ENCODE measurements at regions not wholly inside any gene's neighbourhood (a gene's known extent, or its start where the extent isn't known, plus 50 kb on each side); places are given as distances from the start of the nearest gene placed in this dataset.

- ATAC-seq (no peak), DNase-seq (no peak)
- no peak overlapping the region for H3K27ac Mint-ChIP-seq
- H3K9me3 Mint-ChIP-seq (ENCODE audit: insufficient read depth) = peaks cover 9% of the 10 kb centered on the region
- CTCF ChIA-PET = no interaction called here
- H3K27me3 Mint-ChIP-seq (ENCODE audit: low read depth) = no peaks in the 10 kb centered on the region
- no peak overlapping the region for H3K4me3 Mint-ChIP-seq
- POLR2A ChIA-PET = no interaction called here
- no peaks in the 10 kb centered on the region for H3K4me1 Mint-ChIP-seq (ENCODE audit: low read depth)
- no peaks in the 10 kb centered on the region for H3K36me3 Mint-ChIP-seq (ENCODE audit: low read depth)
Observed at GRCh38 chr6:68476611-68477010, 158.5 kb upstream of the ADGRB3 start.

- Mint-ChIP-seq H3K36me3 (ENCODE audit: low read depth) (no peaks in the 10 kb centered on the region), H3K27me3 (ENCODE audit: low read depth) (no peaks in the 10 kb centered on the region), H3K27ac (no peak overlapping the region), H3K9me3 (ENCODE audit: insufficient read depth) (peaks cover 9% of the 10 kb centered on the region), H3K4me3 (no peak overlapping the region), H3K4me1 (ENCODE audit: low read depth) (no peaks in the 10 kb centered on the region)
- ATAC-seq (no peak), DNase-seq (no peak)
- CTCF ChIA-PET = no interaction called here
- POLR2A ChIA-PET = no interaction called here
Observed at GRCh38 chr6:68473433-68474210, 161.5 kb upstream of the ADGRB3 start.

GRCh38 chr6:68468244-68468884, 166.7 kb upstream of the ADGRB3 start:
- Mint-ChIP-seq H3K4me3 (no peak overlapping the region), H3K4me1 (ENCODE audit: low read depth) (no peaks in the 10 kb centered on the region), H3K27me3 (ENCODE audit: low read depth) (no peaks in the 10 kb centered on the region), H3K9me3 (ENCODE audit: insufficient read depth) (no peaks in the 10 kb centered on the region), H3K36me3 (ENCODE audit: low read depth) (no peaks in the 10 kb centered on the region), H3K27ac (no peak overlapping the region)
- POLR2A ChIA-PET = no interaction called here
- ATAC-seq = no peak
- CTCF ChIA-PET = no interaction called here
- no peak for DNase-seq

GRCh38 chr6:68458447-68458846, 176.6 kb upstream of the ADGRB3 start:
- DNase-seq (no peak), ATAC-seq (no peak)
- Mint-ChIP-seq H3K27ac (no peak overlapping the region), H3K36me3 (ENCODE audit: low read depth) (no peaks in the 10 kb centered on the region), H3K27me3 (ENCODE audit: low read depth) (no peaks in the 10 kb centered on the region), H3K4me3 (no peak overlapping the region), H3K9me3 (ENCODE audit: insufficient read depth) (peaks cover 9% of the 10 kb centered on the region), H3K4me1 (ENCODE audit: low read depth) (no peaks in the 10 kb centered on the region)
- ChIA-PET CTCF (no interaction called here), POLR2A (no interaction called here)

GRCh38 chr6:68447112-68447511, 188.0 kb upstream of the ADGRB3 start:
- ATAC-seq = no peak
- CTCF ChIA-PET = no interaction called here

GRCh38 chr6:68445926-68446325, 189.2 kb upstream of the ADGRB3 start:
- POLR2A ChIA-PET = no interaction called here
- Mint-ChIP-seq H3K36me3 (ENCODE audit: low read depth) (no peaks in the 10 kb centered on the region), H3K27ac (no peak overlapping the region), H3K27me3 (ENCODE audit: low read depth) (no peaks in the 10 kb centered on the region), H3K4me1 (ENCODE audit: low read depth) (no peaks in the 10 kb centered on the region), H3K4me3 (no peak overlapping the region), H3K9me3 (ENCODE audit: insufficient read depth) (no peaks in the 10 kb centered on the region)
- no peak for ATAC-seq
- CTCF ChIA-PET = no interaction called here
- DNase-seq = no peak

More at GRCh38 chr6:68447112-68447511, 188.0 kb upstream of the ADGRB3 start:
- no peak overlapping the region for H3K4me3 Mint-ChIP-seq
- H3K9me3 Mint-ChIP-seq (ENCODE audit: insufficient read depth) = peaks cover 5% of the 10 kb centered on the region
- POLR2A ChIA-PET = no interaction called here
- H3K27ac Mint-ChIP-seq = no peak overlapping the region
- H3K36me3 Mint-ChIP-seq (ENCODE audit: low read depth) = no peaks in the 10 kb centered on the region
- H3K27me3 Mint-ChIP-seq (ENCODE audit: low read depth) = no peaks in the 10 kb centered on the region
- no peak for DNase-seq
- no peaks in the 10 kb centered on the region for H3K4me1 Mint-ChIP-seq (ENCODE audit: low read depth)

- ChIA-PET CTCF (no interaction called here), POLR2A (no interaction called here)
- H3K36me3 Mint-ChIP-seq (ENCODE audit: low read depth) = no peaks in the 10 kb centered on the region
- peaks cover 3% of the 10 kb centered on the region for H3K9me3 Mint-ChIP-seq (ENCODE audit: insufficient read depth)
- no peaks in the 10 kb centered on the region for H3K27me3 Mint-ChIP-seq (ENCODE audit: low read depth)
- no peaks in the 10 kb centered on the region for H3K4me1 Mint-ChIP-seq (ENCODE audit: low read depth)
- no peak overlapping the region for H3K27ac Mint-ChIP-seq
- DNase-seq (no peak), ATAC-seq (no peak)
- H3K4me3 Mint-ChIP-seq = no peak overlapping the region
Observed at GRCh38 chr6:68443704-68444103, 191.4 kb upstream of the ADGRB3 start.

- no peaks in the 10 kb centered on the region for H3K9me3 Mint-ChIP-seq (ENCODE audit: insufficient read depth)
- no peaks in the 10 kb centered on the region for H3K4me1 Mint-ChIP-seq (ENCODE audit: low read depth)
Observed at GRCh38 chr6:68427630-68428029, 207.5 kb upstream of the ADGRB3 start.

GRCh38 chr6:68410021-68410420, 225.1 kb upstream of the ADGRB3 start:
- DNase-seq (no peak), ATAC-seq (no peak)
- no peak overlapping the region for H3K27ac Mint-ChIP-seq
- ChIA-PET CTCF (no interaction called here), POLR2A (no interaction called here)
- no peaks in the 10 kb centered on the region for H3K9me3 Mint-ChIP-seq (ENCODE audit: insufficient read depth)
- H3K36me3 Mint-ChIP-seq (ENCODE audit: low read depth) = no peaks in the 10 kb centered on the region
- H3K4me1 Mint-ChIP-seq (ENCODE audit: low read depth) = no peaks in the 10 kb centered on the region
- no peak overlapping the region for H3K4me3 Mint-ChIP-seq
- no peaks in the 10 kb centered on the region for H3K27me3 Mint-ChIP-seq (ENCODE audit: low read depth)

More at GRCh38 chr6:68427630-68428029, 207.5 kb upstream of the ADGRB3 start:
- no peak for ATAC-seq
- H3K27ac Mint-ChIP-seq = no peak overlapping the region
- POLR2A ChIA-PET = no interaction called here
- DNase-seq = no peak
- H3K4me3 Mint-ChIP-seq = no peak overlapping the region
- H3K36me3 Mint-ChIP-seq (ENCODE audit: low read depth) = no peaks in the 10 kb centered on the region
- CTCF ChIA-PET = no interaction called here
- no peaks in the 10 kb centered on the region for H3K27me3 Mint-ChIP-seq (ENCODE audit: low read depth)

- DNase-seq (no peak), ATAC-seq (no peak)
- Mint-ChIP-seq H3K4me3 (no peak overlapping the region), H3K36me3 (ENCODE audit: low read depth) (no peaks in the 10 kb centered on the region), H3K27me3 (ENCODE audit: low read depth) (no peaks in the 10 kb centered on the region), H3K9me3 (ENCODE audit: insufficient read depth) (peaks cover 9% of the 10 kb centered on the region), H3K27ac (no peak overlapping the region), H3K4me1 (ENCODE audit: low read depth) (no peaks in the 10 kb centered on the region)
- ChIA-PET CTCF (no interaction called here), POLR2A (no interaction called here)
Observed at GRCh38 chr6:68400396-68400795, 234.7 kb upstream of the ADGRB3 start.

GRCh38 chr6:68391953-68392352, 243.1 kb upstream of the ADGRB3 start:
- ChIA-PET POLR2A (no interaction called here), CTCF (no interaction called here)
- Mint-ChIP-seq H3K27ac (no peak overlapping the region), H3K27me3 (ENCODE audit: low read depth) (no peaks in the 10 kb centered on the region), H3K4me1 (ENCODE audit: low read depth) (no peaks in the 10 kb centered on the region), H3K9me3 (ENCODE audit: insufficient read depth) (peaks cover 15% of the 10 kb centered on the region), H3K4me3 (no peak overlapping the region), H3K36me3 (ENCODE audit: low read depth) (no peaks in the 10 kb centered on the region)
- DNase-seq (no peak), ATAC-seq (no peak)

- ATAC-seq (no peak), DNase-seq (no peak)
- POLR2A ChIA-PET = no interaction called here
- Mint-ChIP-seq H3K4me1 (ENCODE audit: low read depth) (no peaks in the 10 kb centered on the region), H3K36me3 (ENCODE audit: low read depth) (no peaks in the 10 kb centered on the region), H3K27me3 (ENCODE audit: low read depth) (no peaks in the 10 kb centered on the region), H3K4me3 (no peak overlapping the region), H3K27ac (no peak overlapping the region), H3K9me3 (ENCODE audit: insufficient read depth) (peaks cover 4% of the 10 kb centered on the region)
- CTCF ChIA-PET = no interaction called here
Observed at GRCh38 chr6:68372991-68373390, 262.1 kb upstream of the ADGRB3 start.

GRCh38 chr6:68368845-68369244, 266.2 kb upstream of the ADGRB3 start:
- H3K4me3 Mint-ChIP-seq = no peak overlapping the region
- H3K27ac Mint-ChIP-seq = no peak overlapping the region
- H3K36me3 Mint-ChIP-seq (ENCODE audit: low read depth) = no peaks in the 10 kb centered on the region
- ChIA-PET CTCF (no interaction called here), POLR2A (no interaction called here)
- peaks cover 7% of the 10 kb centered on the region for H3K9me3 Mint-ChIP-seq (ENCODE audit: insufficient read depth)
- H3K4me1 Mint-ChIP-seq (ENCODE audit: low read depth) = no peaks in the 10 kb centered on the region
- ATAC-seq = no peak
- DNase-seq = no peak
- no peaks in the 10 kb centered on the region for H3K27me3 Mint-ChIP-seq (ENCODE audit: low read depth)
